ENCODE measurements at regions not wholly inside any gene's neighbourhood (a gene's known extent, or its start where the extent isn't known, plus 50 kb on each side); places are given as distances from the start of the nearest gene placed in this dataset.

GRCh38 chr3:162019817-162020216 is 523.2 kb downstream of the OTOL1 start:
- no peak for DNase-seq

GRCh38 chr3:162021206-162021605 is 524.6 kb downstream of the OTOL1 start:
- DNase-seq = no peak

GRCh38 chr3:162022911-162023310 is 526.3 kb downstream of the OTOL1 start:
- no peak for DNase-seq

GRCh38 chr3:162029736-162030135 is 533.1 kb downstream of the OTOL1 start:
- DNase-seq = no peak

- DNase-seq = no peak
Observed at GRCh38 chr3:162034368-162034767, 537.8 kb downstream of the OTOL1 start.

GRCh38 chr3:162041622-162042021 is 545.0 kb downstream of the OTOL1 start:
- DNase-seq = no peak

GRCh38 chr3:162052636-162053035 is 556.0 kb downstream of the OTOL1 start:
- no peak for DNase-seq

- no peak for DNase-seq
Observed at GRCh38 chr3:162072656-162073164, 576.1 kb downstream of the OTOL1 start.

GRCh38 chr3:162073422-162073975 is 576.9 kb downstream of the OTOL1 start:
- no peak for DNase-seq

- DNase-seq = no peak
Observed at GRCh38 chr3:162077108-162077507, 580.5 kb downstream of the OTOL1 start.

- DNase-seq = no peak
Observed at GRCh38 chr3:162082516-162082915, 585.9 kb downstream of the OTOL1 start.

GRCh38 chr3:162087361-162087760 is 590.8 kb downstream of the OTOL1 start:
- DNase-seq = no peak

GRCh38 chr3:162092751-162093150 is 596.1 kb downstream of the OTOL1 start:
- no peak for DNase-seq

GRCh38 chr3:162094301-162094700 is 597.7 kb downstream of the OTOL1 start:
- no peak for DNase-seq

GRCh38 chr3:162096874-162097273 is 600.3 kb downstream of the OTOL1 start:
- no peak for DNase-seq

- DNase-seq = no peak
Observed at GRCh38 chr3:162103808-162104207, 607.2 kb downstream of the OTOL1 start.

- no peak for DNase-seq
Observed at GRCh38 chr3:162111861-162112260, 615.3 kb downstream of the OTOL1 start.

- no peak for DNase-seq
Observed at GRCh38 chr3:162112719-162113118, 616.1 kb downstream of the OTOL1 start.

- DNase-seq = no peak
Observed at GRCh38 chr3:162117961-162118360, 621.4 kb downstream of the OTOL1 start.

GRCh38 chr3:162119651-162120050 is 623.0 kb downstream of the OTOL1 start:
- DNase-seq = no peak

GRCh38 chr3:162122405-162122804 is 625.8 kb downstream of the OTOL1 start:
- DNase-seq = no peak

- no peak for DNase-seq
Observed at GRCh38 chr3:162125790-162126189, 629.2 kb downstream of the OTOL1 start.

- DNase-seq = no peak
Observed at GRCh38 chr3:162130582-162130981, 634.0 kb downstream of the OTOL1 start.

GRCh38 chr3:162132981-162133380 is 636.4 kb downstream of the OTOL1 start:
- DNase-seq = no peak

- DNase-seq = no peak
Observed at GRCh38 chr3:162134571-162134970, 638.0 kb downstream of the OTOL1 start.
